DOHH2 (cell line): ENCODE measurements at regions not wholly inside any gene's neighbourhood (a gene's known extent, or its start where the extent isn't known, plus 50 kb on each side); places are given as distances from the start of the nearest gene placed in this dataset.
"Not testable (repeated sequence)": the region's sequence is repeated elsewhere in the genome, so short reads cannot be mapped to it uniquely, and the experiment has no call there.

Experiments used
- H3F3A ChIP-seq: fragments of 200-600 bp; sonication (generic), shearing (Covaris generic); 2 replicates; pipeline ENCODE4 v1.6.0; 2016; ENCODE audit warnings: antibody characterized with exemption, mild to moderate bottlenecking; ENCODE audit not compliant: control insufficient read depth, insufficient read depth
- H3K27ac ChIP-seq: fragments of 200-600 bp; sonication (generic); 2 replicates; pipeline ENCODE4 v1.5.1; 2014; ENCODE audit warnings: low read depth, mild to moderate bottlenecking, low read length, moderate library complexity
- H3K27me3 ChIP-seq: fragments of 200-600 bp; sonication (generic); 2 replicates; pipeline ENCODE4 v1.6.1; 2014; ENCODE audit warnings: mild to moderate bottlenecking, low read length, mixed read lengths; ENCODE audit not compliant: control insufficient read depth
- H3K36me3 ChIP-seq: fragments of 200-600 bp; sonication (generic); 2 replicates; pipeline ENCODE4 v1.6.1; 2014; ENCODE audit warnings: mild to moderate bottlenecking, low read length, moderate library complexity, mixed read lengths; ENCODE audit not compliant: control insufficient read depth
- H3K4me1 ChIP-seq: fragments of 200-600 bp; sonication (generic); 2 replicates; pipeline ENCODE4 v1.6.1; 2014; ENCODE audit warnings: mild to moderate bottlenecking, low read length, mixed read lengths; ENCODE audit not compliant: control insufficient read depth
- H3K4me2 ChIP-seq: fragments of 200-600 bp; sonication (generic); 2 replicates; pipeline ENCODE4 v1.6.0; 2014; ENCODE audit warnings: mild to moderate bottlenecking, low read length, moderate library complexity
- H3K4me3 ChIP-seq: fragments of 200-600 bp; sonication (generic); 2 replicates; pipeline ENCODE4 v1.5.1; 2014; ENCODE audit warnings: mild to moderate bottlenecking, low read length, mixed read lengths
- H3K79me2 ChIP-seq: fragments of 200-600 bp; sonication (generic); 2 replicates; pipeline ENCODE4 v1.6.1; 2014; ENCODE audit warnings: mild to moderate bottlenecking, low read length, mixed read lengths; ENCODE audit not compliant: control insufficient read depth
- H3K9me2 ChIP-seq: fragments of 200-600 bp; sonication (generic); replicated peaks from 2 replicates; pipeline ENCODE4 v1.6.1; 2014; ENCODE audit warnings: mild to moderate bottlenecking, low read length, mixed read lengths; ENCODE audit not compliant: control insufficient read depth
- H3K9me3 ChIP-seq: fragments of 200-600 bp; sonication (generic); 2 replicates; pipeline ENCODE4 v1.6.1; 2014; ENCODE audit warnings: antibody characterized with exemption, low read length, mixed read lengths; ENCODE audit not compliant: control insufficient read depth, insufficient read depth
- H4K20me1 ChIP-seq: fragments of 200-600 bp; sonication (generic); 2 replicates; pipeline ENCODE4 v1.6.0; 2014; ENCODE audit warnings: low read depth, mild to moderate bottlenecking, antibody characterized with exemption, low read length, moderate library complexity; ENCODE audit not compliant: control insufficient read depth, insufficient read depth
- CTCF ChIP-seq: fragments of 200-600 bp; sonication (generic); IDR thresholded peaks from one replicate; pipeline ENCODE4 v1.5.1; 2014; ENCODE audit warnings: antibody characterized with exemption, mild to moderate bottlenecking, low read depth, low read length; ENCODE audit not compliant: poor library complexity, severe bottlenecking
- EZH2phosphoT487 ChIP-seq: fragments of 200-600 bp; sonication (generic); IDR thresholded peaks from 2 replicates; pipeline ENCODE4 v1.6.1; 2017; ENCODE audit warnings: borderline replicate concordance, mild to moderate bottlenecking, antibody characterized with exemption, low read length, moderate library complexity, mixed read lengths

- no peak overlapping the region for H3K27ac ChIP-seq
- H3K4me1 ChIP-seq: no peaks in the 10 kb centered on the region
- H3K36me3 ChIP-seq: no peaks in the 10 kb centered on the region
- H3K4me3 ChIP-seq: no peak overlapping the region
- TF ChIP-seq EZH2phosphoT487: no peak
- TF ChIP-seq CTCF: no peak
- H3K9me3 ChIP-seq: no peaks in the 10 kb centered on the region
- no peaks in the 10 kb centered on the region for H3K27me3 ChIP-seq
- H3K9me2 ChIP-seq: no peaks in the 10 kb centered on the region
- H4K20me1 ChIP-seq: no peaks in the 10 kb centered on the region
- no peak overlapping the region for H3K4me2 ChIP-seq
- no peaks in the 10 kb centered on the region for H3K79me2 ChIP-seq
- no peaks in the 10 kb centered on the region for H3F3A ChIP-seq
Observed at GRCh38 chr9:24897826-24898225, 352.1 kb upstream of the IZUMO3 start.

DNA sequence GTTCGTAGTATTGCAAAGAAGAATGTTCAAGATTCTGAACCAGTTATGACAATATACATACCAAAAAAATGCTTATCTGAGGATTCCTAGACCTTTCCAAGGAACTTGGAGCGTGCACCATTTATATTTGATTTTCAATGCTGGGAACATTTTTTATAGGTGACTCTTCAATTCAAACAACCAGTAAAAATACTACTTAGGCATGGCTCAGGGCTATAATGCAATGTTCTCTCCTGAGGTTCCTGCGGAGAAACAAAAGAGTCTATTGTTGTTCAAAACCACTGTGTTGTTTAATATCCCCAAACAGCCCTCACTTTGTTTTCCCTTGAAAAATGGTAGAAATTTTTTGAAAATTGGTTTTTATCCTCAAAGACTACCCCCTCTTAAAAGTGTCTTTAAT, 335.7 kb upstream of the IZUMO3 start:
- H3K9me3 ChIP-seq: no peaks in the 10 kb centered on the region
- H3K36me3 ChIP-seq: no peaks in the 10 kb centered on the region
- H4K20me1 ChIP-seq: no peaks in the 10 kb centered on the region
- no peaks in the 10 kb centered on the region for H3F3A ChIP-seq
- no peaks in the 10 kb centered on the region for H3K4me1 ChIP-seq
- H3K27ac ChIP-seq: no peak overlapping the region
- no peak overlapping the region for H3K4me3 ChIP-seq
- no peak for TF ChIP-seq CTCF
- TF ChIP-seq EZH2phosphoT487: no peak
- H3K79me2 ChIP-seq: no peaks in the 10 kb centered on the region
- H3K9me2 ChIP-seq: no peaks in the 10 kb centered on the region
- H3K4me2 ChIP-seq: no peak overlapping the region
- no peaks in the 10 kb centered on the region for H3K27me3 ChIP-seq

GRCh38 chr9:24879591-24879990, 333.9 kb upstream of the IZUMO3 start:
- H3F3A ChIP-seq: no peaks in the 10 kb centered on the region
- H4K20me1 ChIP-seq: no peaks in the 10 kb centered on the region
- H3K9me3 ChIP-seq: no peaks in the 10 kb centered on the region
- no peak overlapping the region for H3K4me3 ChIP-seq
- no peak overlapping the region for H3K4me2 ChIP-seq
- H3K79me2 ChIP-seq: no peaks in the 10 kb centered on the region
- no peaks in the 10 kb centered on the region for H3K9me2 ChIP-seq
- no peaks in the 10 kb centered on the region for H3K27me3 ChIP-seq
- no peak for TF ChIP-seq EZH2phosphoT487
- no peak for TF ChIP-seq CTCF
- H3K27ac ChIP-seq: no peak overlapping the region
- H3K36me3 ChIP-seq: no peaks in the 10 kb centered on the region
- no peaks in the 10 kb centered on the region for H3K4me1 ChIP-seq

- not testable (repeated sequence) for H4K20me1 ChIP-seq, H3K4me2 ChIP-seq, H3K36me3 ChIP-seq, H3K4me1 ChIP-seq, H3K4me3 ChIP-seq, H3K9me3 ChIP-seq, H3K79me2 ChIP-seq, H3K27me3 ChIP-seq, H3K27ac ChIP-seq, H3F3A ChIP-seq, H3K9me2 ChIP-seq
Observed at GRCh38 chr9:24856601-24857000, 310.9 kb upstream of the IZUMO3 start.
